ENCODE measurements at regions not wholly inside any gene's neighbourhood (a gene's known extent, or its start where the extent isn't known, plus 50 kb on each side); places are given as distances from the start of the nearest gene placed in this dataset.

DNA sequence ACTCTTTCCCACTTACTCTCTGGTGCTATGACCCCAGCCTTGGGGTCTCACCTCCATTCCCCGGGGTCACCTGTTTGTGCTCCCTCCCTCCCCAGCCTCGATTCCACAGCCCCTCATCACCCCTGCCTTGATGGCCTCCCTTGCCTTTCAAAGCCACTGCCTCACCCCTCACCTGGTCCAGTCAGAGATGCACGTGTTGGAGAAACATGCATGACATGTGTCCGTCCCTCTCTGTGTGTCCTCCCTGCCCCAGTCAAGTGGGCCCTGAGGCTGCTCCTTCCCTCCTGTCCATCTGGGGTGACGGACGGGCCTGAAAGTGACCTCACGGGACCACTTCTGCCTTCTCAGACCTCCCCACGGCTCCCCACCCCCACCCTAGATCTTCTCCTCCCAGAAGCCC, 82.3 kb upstream of the TWIST2 start:
- no peak overlapping the region for H3K27ac ChIP-seq (ENCODE audit: poor library complexity, severe bottlenecking)
- H3K4me1 ChIP-seq (ENCODE audit: insufficient read depth, poor library complexity, severe bottlenecking), result no peaks in the 10 kb centered on the region
- ATAC-seq (ENCODE audit: low read depth) (no peak), DNase-seq (ENCODE audit: low spot score) (no peak)
- no peak overlapping the region for H3K4me3 ChIP-seq (ENCODE audit: severe bottlenecking)
- H3K27me3 ChIP-seq (ENCODE audit: insufficient read depth, poor library complexity, severe bottlenecking), result no peaks in the 10 kb centered on the region
- no peaks in the 10 kb centered on the region for H3K36me3 ChIP-seq (ENCODE audit: low read depth)
- H3K9me3 ChIP-seq (ENCODE audit: severe bottlenecking), result no peaks in the 10 kb centered on the region
- TF ChIP-seq, protein P1, sequence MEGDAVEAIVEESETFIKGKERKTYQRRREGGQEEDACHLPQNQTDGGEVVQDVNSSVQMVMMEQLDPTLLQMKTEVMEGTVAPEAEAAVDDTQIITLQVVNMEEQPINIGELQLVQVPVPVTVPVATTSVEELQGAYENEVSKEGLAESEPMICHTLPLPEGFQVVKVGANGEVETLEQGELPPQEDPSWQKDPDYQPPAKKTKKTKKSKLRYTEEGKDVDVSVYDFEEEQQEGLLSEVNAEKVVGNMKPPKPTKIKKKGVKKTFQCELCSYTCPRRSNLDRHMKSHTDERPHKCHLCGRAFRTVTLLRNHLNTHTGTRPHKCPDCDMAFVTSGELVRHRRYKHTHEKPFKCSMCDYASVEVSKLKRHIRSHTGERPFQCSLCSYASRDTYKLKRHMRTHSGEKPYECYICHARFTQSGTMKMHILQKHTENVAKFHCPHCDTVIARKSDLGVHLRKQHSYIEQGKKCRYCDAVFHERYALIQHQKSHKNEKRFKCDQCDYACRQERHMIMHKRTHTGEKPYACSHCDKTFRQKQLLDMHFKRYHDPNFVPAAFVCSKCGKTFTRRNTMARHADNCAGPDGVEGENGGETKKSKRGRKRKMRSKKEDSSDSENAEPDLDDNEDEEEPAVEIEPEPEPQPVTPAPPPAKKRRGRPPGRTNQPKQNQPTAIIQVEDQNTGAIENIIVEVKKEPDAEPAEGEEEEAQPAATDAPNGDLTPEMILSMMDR (IDR thresholded peaks at IDR 0.05; ENCODE audit: poor library complexity, severe bottlenecking), result no peak

DNA sequence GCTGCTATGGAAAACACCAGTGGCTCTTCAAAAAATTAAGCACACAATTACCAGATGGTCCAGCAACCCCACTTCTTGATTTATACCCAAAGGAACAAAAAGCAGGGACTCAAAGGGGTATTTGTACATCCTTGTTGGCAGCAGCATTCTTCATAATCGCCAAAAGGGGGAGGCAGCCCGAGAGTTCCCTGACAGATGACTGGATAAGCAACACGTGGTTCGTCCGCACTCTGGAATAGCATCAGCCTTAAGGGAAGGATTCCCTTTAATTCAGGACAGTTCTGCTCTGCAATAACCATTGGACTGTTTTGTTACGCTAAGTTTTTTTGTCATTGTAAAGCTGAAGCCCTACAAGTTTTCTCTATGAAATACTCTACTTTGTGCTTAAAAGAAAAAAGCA, 76.7 kb upstream of the TWIST2 start:
- no peaks in the 10 kb centered on the region for H3K36me3 ChIP-seq (ENCODE audit: low read depth)
- ATAC-seq (ENCODE audit: low read depth) (no peak), DNase-seq (ENCODE audit: low spot score) (no peak)
- H3K9me3 ChIP-seq (ENCODE audit: severe bottlenecking), result no peaks in the 10 kb centered on the region
- TF ChIP-seq, protein P1 (IDR thresholded peaks at IDR 0.05; ENCODE audit: poor library complexity, severe bottlenecking), result peak; percentile 14
- no peaks in the 10 kb centered on the region for H3K4me1 ChIP-seq (ENCODE audit: insufficient read depth, poor library complexity, severe bottlenecking)
- H3K27ac ChIP-seq (ENCODE audit: poor library complexity, severe bottlenecking), result no peak overlapping the region
- H3K27me3 ChIP-seq (ENCODE audit: insufficient read depth, poor library complexity, severe bottlenecking), result no peaks in the 10 kb centered on the region
- H3K4me3 ChIP-seq (ENCODE audit: severe bottlenecking), result no peak overlapping the region

DNA sequence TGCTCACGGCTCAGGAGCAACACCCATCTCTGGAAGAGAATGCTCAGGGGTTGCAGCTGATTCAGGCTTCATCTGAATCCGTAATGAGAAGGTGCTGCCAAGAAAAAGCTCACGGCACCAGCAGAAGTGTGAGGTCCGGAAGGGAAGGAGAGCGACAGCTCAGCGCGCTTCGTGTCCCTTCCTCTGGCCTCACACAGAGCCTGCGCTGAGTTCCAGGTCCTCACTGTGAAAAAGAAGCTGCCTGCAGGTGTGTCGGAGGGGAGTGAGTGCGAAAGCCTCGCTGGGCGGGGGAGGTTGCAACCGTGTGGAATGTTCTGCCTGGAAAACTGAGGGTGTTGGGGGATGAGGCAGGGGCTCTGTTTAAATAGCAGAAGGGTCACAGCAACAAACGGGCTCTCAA, 76.2 kb upstream of the TWIST2 start:
- DNase-seq (ENCODE audit: low spot score), result no peak
- no peak for ATAC-seq (ENCODE audit: low read depth)
- Histone ChIP-seq H3K9me3 (ENCODE audit: severe bottlenecking) (no peaks in the 10 kb centered on the region), H3K27me3 (ENCODE audit: insufficient read depth, poor library complexity, severe bottlenecking) (no peaks in the 10 kb centered on the region), H3K4me1 (ENCODE audit: insufficient read depth, poor library complexity, severe bottlenecking) (no peaks in the 10 kb centered on the region), H3K27ac (ENCODE audit: poor library complexity, severe bottlenecking) (no peak overlapping the region), H3K4me3 (ENCODE audit: severe bottlenecking) (no peak overlapping the region), H3K36me3 (ENCODE audit: low read depth) (no peaks in the 10 kb centered on the region)
- TF ChIP-seq, protein P1 (IDR thresholded peaks at IDR 0.05; ENCODE audit: poor library complexity, severe bottlenecking), result no peak

DNA sequence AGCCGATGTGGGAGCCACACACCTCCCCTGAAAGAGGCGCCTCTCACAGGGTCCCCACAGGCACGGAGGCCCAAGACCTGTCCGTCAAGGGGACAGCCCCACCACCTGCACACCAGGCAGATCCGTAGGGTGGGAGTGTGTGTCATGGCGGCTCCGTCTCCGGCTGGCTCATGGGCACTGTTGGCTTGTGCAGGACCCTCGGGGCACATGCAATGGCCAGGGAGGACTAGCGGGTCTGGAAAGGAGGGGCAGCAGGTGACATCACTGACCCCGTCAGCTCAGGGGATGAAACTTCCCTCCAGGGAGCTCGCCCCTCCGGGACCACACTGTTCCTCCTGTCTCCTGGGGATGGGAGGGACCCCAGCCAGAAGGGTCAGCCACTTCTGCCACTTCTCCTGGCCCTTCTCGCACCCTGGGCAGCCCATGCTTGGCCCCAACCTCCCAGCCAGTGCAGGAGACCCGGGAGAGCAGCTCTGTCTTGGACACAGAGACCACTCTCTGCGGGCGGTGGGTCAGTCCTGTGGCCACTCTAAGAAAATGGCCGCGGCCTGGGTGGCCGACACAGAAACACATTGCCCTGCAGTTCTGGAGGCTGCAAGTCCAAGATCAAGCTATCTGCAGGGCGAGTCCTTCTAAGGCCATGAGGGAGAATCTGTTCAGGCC, 75.1 kb upstream of the TWIST2 start:
- H3K9me3 ChIP-seq (ENCODE audit: severe bottlenecking), result no peaks in the 10 kb centered on the region
- H3K4me3 ChIP-seq (ENCODE audit: severe bottlenecking), result no peak overlapping the region
- H3K27ac ChIP-seq (ENCODE audit: poor library complexity, severe bottlenecking), result no peak overlapping the region
- no peaks in the 10 kb centered on the region for H3K4me1 ChIP-seq (ENCODE audit: insufficient read depth, poor library complexity, severe bottlenecking)
- ATAC-seq (ENCODE audit: low read depth), result no peak
- H3K36me3 ChIP-seq (ENCODE audit: low read depth), result no peaks in the 10 kb centered on the region
- no peaks in the 10 kb centered on the region for H3K27me3 ChIP-seq (ENCODE audit: insufficient read depth, poor library complexity, severe bottlenecking)
- TF ChIP-seq, protein P1 (IDR thresholded peaks at IDR 0.05; ENCODE audit: poor library complexity, severe bottlenecking), result no peak
- DNase-seq (ENCODE audit: low spot score), result no peak

DNA sequence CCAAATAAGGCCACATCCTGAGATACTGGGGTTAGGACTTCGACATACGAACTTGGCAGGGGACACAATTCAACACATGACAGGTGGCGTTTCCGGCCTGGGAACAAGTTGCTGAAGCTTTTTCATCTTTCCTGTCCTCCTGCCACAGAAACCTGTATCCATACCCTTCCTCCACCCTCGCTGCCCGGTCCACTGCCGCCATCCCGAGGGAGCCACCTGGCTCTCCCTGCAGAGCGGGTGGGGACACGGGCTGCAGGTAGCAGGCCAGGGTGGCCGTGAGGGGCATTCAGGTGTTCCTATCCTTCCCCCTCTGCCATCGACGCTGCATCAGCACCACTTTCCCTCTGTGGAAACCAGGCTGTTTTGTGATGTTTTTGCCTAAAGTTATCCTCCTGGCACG, 74.4 kb upstream of the TWIST2 start:
- no peaks in the 10 kb centered on the region for H3K9me3 ChIP-seq (ENCODE audit: severe bottlenecking)

More for the DNA sequence above, 74.4 kb upstream of the TWIST2 start:
- H3K36me3 ChIP-seq (ENCODE audit: low read depth), result no peaks in the 10 kb centered on the region
- no peak for DNase-seq (ENCODE audit: low spot score)
- no peak for ATAC-seq (ENCODE audit: low read depth)
- H3K27ac ChIP-seq (ENCODE audit: poor library complexity, severe bottlenecking), result no peak overlapping the region
- no peaks in the 10 kb centered on the region for H3K4me1 ChIP-seq (ENCODE audit: insufficient read depth, poor library complexity, severe bottlenecking)
- no peak overlapping the region for H3K4me3 ChIP-seq (ENCODE audit: severe bottlenecking)
- TF ChIP-seq, protein P1 (IDR thresholded peaks at IDR 0.05; ENCODE audit: poor library complexity, severe bottlenecking), result no peak
- H3K27me3 ChIP-seq (ENCODE audit: insufficient read depth, poor library complexity, severe bottlenecking), result no peaks in the 10 kb centered on the region

Data from RWPE2 (cell line).